Sigmoid colon (tissue), 4 donors: ENCODE measurements at regions not wholly inside any gene's neighbourhood (a gene's known extent, or its start where the extent isn't known, plus 50 kb on each side); places are given as distances from the start of the nearest gene placed in this dataset.

Experiments
- CTCF ChIP-seq, 4 experiments: fragments of 450-650 bp in 3 of 4; fragments of 200-600 bp in 1 of 4; IDR thresholded peaks; one replicate each; pipeline ENCODE4 v1.5.1; 2016 to 2019; ENCODE audit warnings: antibody characterized with exemption in 4 of 4, mild to moderate bottlenecking in 3 of 4, moderate library complexity in 2 of 4
- POLR2A ChIP-seq, 2 donors: fragments of 450-650 bp; IDR thresholded peaks; one replicate each; pipeline ENCODE4 v1.6.1; 2016; ENCODE audit warnings: antibody characterized with exemption in 2 of 2, mild to moderate bottlenecking in 2 of 2, moderate library complexity in 2 of 2
- POLR2AphosphoS5 ChIP-seq, 4 donors: sonication (generic); formaldehyde crosslinking; IDR thresholded peaks; one replicate each; pipeline ENCODE4 v1.6.1; 2017; ENCODE audit warnings: antibody characterized with exemption in 4 of 4

DNA sequence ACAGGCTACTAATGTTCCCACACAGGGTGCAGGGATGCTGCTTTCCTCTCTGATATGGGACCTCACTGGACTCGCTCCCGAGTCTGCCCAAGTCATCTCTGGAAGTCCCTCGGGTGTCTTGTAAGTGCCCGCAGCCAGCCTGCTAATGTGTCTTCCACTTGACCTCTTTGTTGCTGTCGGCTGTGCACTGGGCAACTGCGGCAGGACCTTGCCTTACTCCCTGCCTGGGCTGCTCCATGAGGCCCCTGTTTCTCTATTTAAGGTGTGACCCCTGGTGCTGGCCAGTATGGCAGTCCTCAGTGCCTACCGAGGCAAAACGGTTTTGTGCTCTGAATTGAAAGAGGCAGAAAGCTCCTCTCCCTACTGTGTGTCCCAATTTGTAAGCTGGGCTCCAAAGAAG lies 88.8 kb upstream of the DUSP5 start:
- TF ChIP-seq CTCF (IDR thresholded peaks at IDR 0.05) (no peak), POLR2AphosphoS5 (IDR thresholded peaks at IDR 0.05) (no peak), POLR2A (IDR thresholded peaks at IDR 0.05) (no peak)
